ENCODE measurements at regions not wholly inside any gene's neighbourhood (a gene's known extent, or its start where the extent isn't known, plus 50 kb on each side); places are given as distances from the start of the nearest gene placed in this dataset.

DNA sequence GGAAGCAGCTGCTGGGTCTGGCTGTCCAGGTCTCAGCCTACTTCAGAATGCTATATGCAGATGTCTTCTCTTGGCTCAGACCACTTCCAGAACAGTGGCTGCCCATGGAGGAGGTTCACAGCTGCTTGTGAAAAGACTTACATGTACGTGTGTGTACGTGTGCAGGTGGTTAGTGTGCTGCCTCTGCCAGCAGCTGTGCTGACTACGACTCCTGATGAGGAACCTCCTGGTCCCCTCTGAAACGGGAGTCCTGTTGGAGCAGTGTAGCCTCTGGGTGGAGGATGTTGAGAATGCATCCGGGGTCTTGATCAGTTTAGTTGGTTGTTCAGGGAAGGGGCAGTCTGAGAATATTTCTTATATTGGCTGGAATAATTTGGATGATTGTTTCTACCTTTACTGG, 155.9 kb upstream of the WDR1 start:
- Histone ChIP-seq H3K27me3 (replicated peaks in 1 of 7) (peaks cover 0 to 1% (median 0%) of the 10 kb centered on the region in 7 donors), H3K4me1 (no peaks in the 10 kb centered on the region), H3K9me3 (no peaks in the 10 kb centered on the region), H3K4me3 (no peak overlapping the region), H3K27ac (no peak overlapping the region), H3K36me3 (no peaks in the 10 kb centered on the region)
- WGBS, 5 donors, result 63 to 79% (median 78%) methylated on average over 5 of the region's 5 CpGs
- intact Hi-C loops (cut with DNase I; ENCODE audit: low total_unique reads), result no loop called here
- DNase-seq, result no peak
- TF ChIP-seq POLR2AphosphoS5 (IDR thresholded peaks at IDR 0.05), result no peak

DNA sequence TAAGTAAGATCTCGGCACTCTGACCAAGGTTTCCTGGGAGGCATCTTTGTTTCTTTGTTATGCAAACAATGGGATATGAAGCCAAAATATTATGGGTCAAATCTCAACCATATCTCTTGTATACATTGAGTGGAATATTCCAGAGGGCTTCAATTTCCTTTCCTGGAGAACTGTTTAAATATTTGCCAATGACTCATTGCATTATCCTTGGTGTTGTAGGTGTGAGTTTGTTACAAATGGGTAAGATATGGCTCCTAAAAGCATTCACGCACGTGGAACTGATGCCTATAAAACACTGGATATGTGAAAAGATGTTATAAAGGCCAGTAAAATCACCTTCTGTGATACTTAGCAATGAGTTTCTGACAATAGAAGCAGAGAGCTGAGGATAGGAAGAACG, 150.5 kb upstream of the WDR1 start:
- intact Hi-C loops (cut with DNase I; ENCODE audit: low total_unique reads), result no loop called here
- TF ChIP-seq, protein P1, sequence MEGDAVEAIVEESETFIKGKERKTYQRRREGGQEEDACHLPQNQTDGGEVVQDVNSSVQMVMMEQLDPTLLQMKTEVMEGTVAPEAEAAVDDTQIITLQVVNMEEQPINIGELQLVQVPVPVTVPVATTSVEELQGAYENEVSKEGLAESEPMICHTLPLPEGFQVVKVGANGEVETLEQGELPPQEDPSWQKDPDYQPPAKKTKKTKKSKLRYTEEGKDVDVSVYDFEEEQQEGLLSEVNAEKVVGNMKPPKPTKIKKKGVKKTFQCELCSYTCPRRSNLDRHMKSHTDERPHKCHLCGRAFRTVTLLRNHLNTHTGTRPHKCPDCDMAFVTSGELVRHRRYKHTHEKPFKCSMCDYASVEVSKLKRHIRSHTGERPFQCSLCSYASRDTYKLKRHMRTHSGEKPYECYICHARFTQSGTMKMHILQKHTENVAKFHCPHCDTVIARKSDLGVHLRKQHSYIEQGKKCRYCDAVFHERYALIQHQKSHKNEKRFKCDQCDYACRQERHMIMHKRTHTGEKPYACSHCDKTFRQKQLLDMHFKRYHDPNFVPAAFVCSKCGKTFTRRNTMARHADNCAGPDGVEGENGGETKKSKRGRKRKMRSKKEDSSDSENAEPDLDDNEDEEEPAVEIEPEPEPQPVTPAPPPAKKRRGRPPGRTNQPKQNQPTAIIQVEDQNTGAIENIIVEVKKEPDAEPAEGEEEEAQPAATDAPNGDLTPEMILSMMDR (IDR thresholded peaks at IDR 0.05 in 8 of 11, conservative IDR thresholded peaks at IDR 0.05 in 3 of 11), result no peak
- TF ChIP-seq POLR2A (IDR thresholded peaks at IDR 0.05) (no peak), POLR2AphosphoS5 (IDR thresholded peaks at IDR 0.05) (no peak)
- no peaks in the 10 kb centered on the region for H3K4me1 ChIP-seq
- no peak overlapping the region for H3K27ac ChIP-seq
- no peak for DNase-seq
- no peaks in the 10 kb centered on the region for H3K9me3 ChIP-seq
- H3K36me3 ChIP-seq, result no peaks in the 10 kb centered on the region
- H3K27me3 ChIP-seq (replicated peaks in 1 of 7), result peaks cover 0 to 5% (median 0%) of the 10 kb centered on the region in 7 donors
- H3K4me3 ChIP-seq, result no peak overlapping the region
- 75 to 88% (median 83%) methylated on average over 4 of the region's 4 CpGs for WGBS, 5 donors

DNA sequence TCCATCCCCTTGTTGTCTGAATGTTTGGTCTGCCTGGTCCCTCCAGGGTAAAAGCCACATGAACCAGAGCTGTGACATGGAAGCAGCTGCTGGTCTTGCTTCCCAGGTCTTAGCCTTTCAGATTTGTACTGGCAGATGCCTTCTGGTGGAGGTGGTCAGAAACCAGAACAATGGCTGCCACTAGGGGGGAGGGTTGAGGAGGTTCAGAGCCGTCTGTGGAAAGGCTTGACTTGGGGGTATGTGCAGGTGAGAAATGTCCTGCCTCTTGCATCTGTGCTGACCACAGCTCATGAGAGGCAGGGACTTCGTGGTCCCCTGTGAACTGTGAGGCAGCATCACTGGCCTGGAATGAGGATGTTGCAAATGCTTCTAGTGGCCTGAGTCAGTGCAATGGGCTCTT, 144.2 kb upstream of the WDR1 start:
- intact Hi-C loops (cut with DNase I; ENCODE audit: low total_unique reads), result no loop called here
- no peak overlapping the region for H3K27ac ChIP-seq
- H3K9me3 ChIP-seq, result no peaks in the 10 kb centered on the region
- no peak for TF ChIP-seq POLR2A (IDR thresholded peaks at IDR 0.05)
- no peak for TF ChIP-seq POLR2AphosphoS5 (IDR thresholded peaks at IDR 0.05)
- TF ChIP-seq, protein P1 (IDR thresholded peaks at IDR 0.05 in 8 of 11, conservative IDR thresholded peaks at IDR 0.05 in 3 of 11), result no peak
- H3K36me3 ChIP-seq, result no peaks in the 10 kb centered on the region
- no peak overlapping the region for H3K4me3 ChIP-seq
- H3K27me3 ChIP-seq (replicated peaks in 1 of 7), result no peaks in the 10 kb centered on the region
- DNase-seq, result no peak
- WGBS, 5 donors, result 44 to 70% (median 55%) methylated on average over 2 of the region's 2 CpGs
- no peaks in the 10 kb centered on the region for H3K4me1 ChIP-seq

GRCh38 chr4:10259976-10260375, 143.4 kb upstream of the WDR1 start:
- H3K9me3 ChIP-seq, result no peaks in the 10 kb centered on the region
- DNase-seq, result no peak
- no peak overlapping the region for H3K27ac ChIP-seq
- 76 to 86% (median 83%) methylated on average over 2 of the region's 2 CpGs for WGBS, 5 donors
- no peak overlapping the region for H3K4me3 ChIP-seq
- TF ChIP-seq POLR2AphosphoS5 (IDR thresholded peaks at IDR 0.05), result no peak
- TF ChIP-seq, protein P1 (IDR thresholded peaks at IDR 0.05 in 8 of 11, conservative IDR thresholded peaks at IDR 0.05 in 3 of 11), result no peak
- no peak for TF ChIP-seq POLR2A (IDR thresholded peaks at IDR 0.05)
- H3K4me1 ChIP-seq, result no peaks in the 10 kb centered on the region
- intact Hi-C loops (cut with DNase I; ENCODE audit: low total_unique reads), result loop anchor here (10.0 kb wide), 1 partner anchor 55 kb away; no protein-coding TSS in a partner anchor
- H3K36me3 ChIP-seq, result no peaks in the 10 kb centered on the region
- no peaks in the 10 kb centered on the region for H3K27me3 ChIP-seq (replicated peaks in 1 of 7)

- WGBS, 5 donors, result 61 to 68% (median 65%) methylated on average over 3 of the region's 3 CpGs
- TF ChIP-seq POLR2A (IDR thresholded peaks at IDR 0.05), result no peak
- TF ChIP-seq, protein P1 (IDR thresholded peaks at IDR 0.05 in 8 of 11, conservative IDR thresholded peaks at IDR 0.05 in 3 of 11), result no peak
- H3K4me3 ChIP-seq, result no peak overlapping the region
- no peaks in the 10 kb centered on the region for H3K9me3 ChIP-seq
- no peaks in the 10 kb centered on the region for H3K4me1 ChIP-seq
- no peak overlapping the region for H3K27ac ChIP-seq
- no peak for DNase-seq
- no peaks in the 10 kb centered on the region for H3K36me3 ChIP-seq
- intact Hi-C loops (cut with DNase I; ENCODE audit: low total_unique reads), result loop anchor here (10.0 kb wide), 1 partner anchor 51 kb away; no protein-coding TSS in a partner anchor
- no peaks in the 10 kb centered on the region for H3K27me3 ChIP-seq (replicated peaks in 1 of 7)
Observed at GRCh38 chr4:10256203-10256602, 139.6 kb upstream of the WDR1 start.

Data from spleen (tissue), 11 donors.